ENCODE measurements at regions not wholly inside any gene's neighbourhood (a gene's known extent, or its start where the extent isn't known, plus 50 kb on each side); places are given as distances from the start of the nearest gene placed in this dataset.

DNA sequence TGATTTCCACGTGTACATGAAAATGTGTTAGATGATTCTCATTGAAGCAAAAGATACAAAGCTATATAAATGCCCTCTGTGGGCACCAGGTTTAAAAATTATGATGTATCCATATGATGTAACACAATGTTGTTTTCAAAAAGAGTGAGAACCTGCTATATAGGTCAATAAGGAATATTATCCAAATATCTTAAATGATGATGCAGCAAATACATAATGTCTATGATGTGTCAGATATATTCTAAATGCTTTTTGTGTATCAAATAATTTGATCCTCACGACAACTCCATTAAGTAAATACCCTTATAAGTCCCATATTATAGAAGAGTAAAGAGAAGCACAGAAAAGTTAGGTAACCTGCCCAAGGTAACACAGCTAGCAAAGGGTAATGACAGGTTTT is 393.0 kb upstream of the DCN start:
- TF ChIP-seq, protein P1, sequence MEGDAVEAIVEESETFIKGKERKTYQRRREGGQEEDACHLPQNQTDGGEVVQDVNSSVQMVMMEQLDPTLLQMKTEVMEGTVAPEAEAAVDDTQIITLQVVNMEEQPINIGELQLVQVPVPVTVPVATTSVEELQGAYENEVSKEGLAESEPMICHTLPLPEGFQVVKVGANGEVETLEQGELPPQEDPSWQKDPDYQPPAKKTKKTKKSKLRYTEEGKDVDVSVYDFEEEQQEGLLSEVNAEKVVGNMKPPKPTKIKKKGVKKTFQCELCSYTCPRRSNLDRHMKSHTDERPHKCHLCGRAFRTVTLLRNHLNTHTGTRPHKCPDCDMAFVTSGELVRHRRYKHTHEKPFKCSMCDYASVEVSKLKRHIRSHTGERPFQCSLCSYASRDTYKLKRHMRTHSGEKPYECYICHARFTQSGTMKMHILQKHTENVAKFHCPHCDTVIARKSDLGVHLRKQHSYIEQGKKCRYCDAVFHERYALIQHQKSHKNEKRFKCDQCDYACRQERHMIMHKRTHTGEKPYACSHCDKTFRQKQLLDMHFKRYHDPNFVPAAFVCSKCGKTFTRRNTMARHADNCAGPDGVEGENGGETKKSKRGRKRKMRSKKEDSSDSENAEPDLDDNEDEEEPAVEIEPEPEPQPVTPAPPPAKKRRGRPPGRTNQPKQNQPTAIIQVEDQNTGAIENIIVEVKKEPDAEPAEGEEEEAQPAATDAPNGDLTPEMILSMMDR (conservative IDR thresholded peaks at IDR 0.05) = no peak
- TF ChIP-seq ZFX (IDR thresholded peaks at IDR 0.05) = no peak
